ENCODE measurements at regions not wholly inside any gene's neighbourhood (a gene's known extent, or its start where the extent isn't known, plus 50 kb on each side); places are given as distances from the start of the nearest gene placed in this dataset.
A peak's percentile ranks its signal among the peaks of the same experiment; 100 is the strongest.
"Not testable (repeated sequence)": the region's sequence is repeated elsewhere in the genome, so short reads cannot be mapped to it uniquely, and the experiment has no call there.

- no peak for DNase-seq (ENCODE audit: low read depth)
Measured at GRCh38 chr5:135279328-135279727, 119.7 kb downstream of the MACROH2A1 start.

GRCh38 chr5:135276151-135276550 lies 122.9 kb downstream of the MACROH2A1 start:
- no peak for DNase-seq (ENCODE audit: low read depth)

- DNase-seq (ENCODE audit: low read depth) = no peak
Measured at GRCh38 chr5:135273212-135273611, 125.8 kb downstream of the MACROH2A1 start.

- no peak for DNase-seq (ENCODE audit: low read depth)
Measured at GRCh38 chr5:135272311-135272805, 126.7 kb downstream of the MACROH2A1 start.

- DNase-seq (ENCODE audit: low read depth) = no peak
Measured at GRCh38 chr5:135271533-135272310, 127.3 kb downstream of the MACROH2A1 start.

- DNase-seq (ENCODE audit: low read depth) = peak; percentile 40
Measured at GRCh38 chr5:135269931-135270421, 129.1 kb downstream of the MACROH2A1 start.

GRCh38 chr5:135269199-135269598 lies 129.8 kb downstream of the MACROH2A1 start:
- DNase-seq (ENCODE audit: low read depth) = no peak

GRCh38 chr5:135266975-135267374 lies 132.1 kb downstream of the MACROH2A1 start:
- DNase-seq (ENCODE audit: low read depth) = no peak

- DNase-seq (ENCODE audit: low read depth) = no peak
Measured at GRCh38 chr5:135266303-135266635, 132.8 kb downstream of the MACROH2A1 start.

GRCh38 chr5:135265497-135266302 lies 133.3 kb downstream of the MACROH2A1 start:
- DNase-seq (ENCODE audit: low read depth) = no peak

GRCh38 chr5:135264451-135265440 lies 134.3 kb downstream of the MACROH2A1 start:
- DNase-seq (ENCODE audit: low read depth) = no peak

- DNase-seq (ENCODE audit: low read depth) = no peak
Measured at GRCh38 chr5:135263022-135263668, 135.9 kb downstream of the MACROH2A1 start.

- DNase-seq (ENCODE audit: low read depth) = no peak
Measured at GRCh38 chr5:135262364-135262763, 136.7 kb downstream of the MACROH2A1 start.

GRCh38 chr5:135260108-135260507 lies 138.9 kb downstream of the MACROH2A1 start:
- not testable (repeated sequence) for DNase-seq (ENCODE audit: low read depth)

GRCh38 chr5:135255461-135256178 lies 143.4 kb downstream of the MACROH2A1 start:
- DNase-seq (ENCODE audit: low read depth) = no peak

- no peak for DNase-seq (ENCODE audit: low read depth)
Measured at GRCh38 chr5:135254183-135254582, 144.8 kb downstream of the MACROH2A1 start.

- DNase-seq (ENCODE audit: low read depth) = no peak
Measured at GRCh38 chr5:135253601-135254178, 145.3 kb downstream of the MACROH2A1 start.

GRCh38 chr5:135251093-135251492 lies 147.9 kb downstream of the MACROH2A1 start:
- no peak for DNase-seq (ENCODE audit: low read depth)

- no peak for DNase-seq (ENCODE audit: low read depth)
Measured at GRCh38 chr5:135250671-135251070, 148.4 kb downstream of the MACROH2A1 start.
